ENCODE measurements at regions not wholly inside any gene's neighbourhood (a gene's known extent, or its start where the extent isn't known, plus 50 kb on each side); places are given as distances from the start of the nearest gene placed in this dataset.

DNA sequence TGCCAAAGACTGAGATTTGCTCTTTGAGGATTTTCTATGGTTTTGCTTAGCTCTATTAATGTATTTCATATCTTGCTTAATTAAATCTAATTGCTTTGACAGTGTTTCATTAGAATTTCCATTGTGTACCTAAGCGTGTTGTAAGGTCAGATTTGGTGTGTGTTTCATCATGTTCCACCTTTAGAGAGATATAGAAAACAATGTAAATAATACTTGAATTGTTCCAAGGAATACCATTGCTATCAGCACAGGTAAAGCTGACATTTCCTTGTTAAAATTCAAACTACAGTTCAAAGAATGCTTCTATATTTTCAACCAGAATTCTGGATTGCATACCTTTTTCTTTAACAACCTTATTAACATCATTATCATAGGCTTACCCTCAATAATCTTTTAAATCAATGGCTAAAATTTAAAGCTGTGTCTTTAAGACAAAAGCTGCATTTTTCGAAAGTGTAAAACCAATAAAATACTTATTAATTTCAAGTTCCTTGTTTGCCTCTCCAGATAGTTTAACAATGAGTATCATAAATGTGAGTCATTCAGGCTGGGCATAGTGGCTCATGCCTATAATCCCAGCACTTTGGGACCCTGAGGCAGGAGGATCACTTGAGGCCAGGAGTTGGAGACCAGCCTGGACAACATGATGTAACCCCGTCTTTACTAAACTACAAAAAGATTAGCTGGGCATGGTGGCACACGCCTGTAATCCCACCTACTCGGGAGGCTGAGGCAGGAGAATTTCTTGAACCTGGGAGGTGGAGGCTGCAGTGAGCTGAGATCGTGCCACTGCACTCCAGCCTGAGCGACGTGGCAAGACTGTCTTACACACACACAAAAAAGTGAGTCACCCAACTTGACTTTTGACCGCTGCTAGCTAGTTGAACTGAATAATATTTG lies 188.0 kb upstream of the PKDCC start:
- TF ChIP-seq, protein P1, sequence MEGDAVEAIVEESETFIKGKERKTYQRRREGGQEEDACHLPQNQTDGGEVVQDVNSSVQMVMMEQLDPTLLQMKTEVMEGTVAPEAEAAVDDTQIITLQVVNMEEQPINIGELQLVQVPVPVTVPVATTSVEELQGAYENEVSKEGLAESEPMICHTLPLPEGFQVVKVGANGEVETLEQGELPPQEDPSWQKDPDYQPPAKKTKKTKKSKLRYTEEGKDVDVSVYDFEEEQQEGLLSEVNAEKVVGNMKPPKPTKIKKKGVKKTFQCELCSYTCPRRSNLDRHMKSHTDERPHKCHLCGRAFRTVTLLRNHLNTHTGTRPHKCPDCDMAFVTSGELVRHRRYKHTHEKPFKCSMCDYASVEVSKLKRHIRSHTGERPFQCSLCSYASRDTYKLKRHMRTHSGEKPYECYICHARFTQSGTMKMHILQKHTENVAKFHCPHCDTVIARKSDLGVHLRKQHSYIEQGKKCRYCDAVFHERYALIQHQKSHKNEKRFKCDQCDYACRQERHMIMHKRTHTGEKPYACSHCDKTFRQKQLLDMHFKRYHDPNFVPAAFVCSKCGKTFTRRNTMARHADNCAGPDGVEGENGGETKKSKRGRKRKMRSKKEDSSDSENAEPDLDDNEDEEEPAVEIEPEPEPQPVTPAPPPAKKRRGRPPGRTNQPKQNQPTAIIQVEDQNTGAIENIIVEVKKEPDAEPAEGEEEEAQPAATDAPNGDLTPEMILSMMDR (IDR thresholded peaks at IDR 0.05; ENCODE audit: insufficient read depth, low read length), result no peak
- TF ChIP-seq GABPA (IDR thresholded peaks at IDR 0.05; ENCODE audit: low read depth), result no peak
- TF ChIP-seq POLR2AphosphoS5 (IDR thresholded peaks at IDR 0.05; ENCODE audit: low read depth), result no peak
- TF ChIP-seq, protein P2, sequence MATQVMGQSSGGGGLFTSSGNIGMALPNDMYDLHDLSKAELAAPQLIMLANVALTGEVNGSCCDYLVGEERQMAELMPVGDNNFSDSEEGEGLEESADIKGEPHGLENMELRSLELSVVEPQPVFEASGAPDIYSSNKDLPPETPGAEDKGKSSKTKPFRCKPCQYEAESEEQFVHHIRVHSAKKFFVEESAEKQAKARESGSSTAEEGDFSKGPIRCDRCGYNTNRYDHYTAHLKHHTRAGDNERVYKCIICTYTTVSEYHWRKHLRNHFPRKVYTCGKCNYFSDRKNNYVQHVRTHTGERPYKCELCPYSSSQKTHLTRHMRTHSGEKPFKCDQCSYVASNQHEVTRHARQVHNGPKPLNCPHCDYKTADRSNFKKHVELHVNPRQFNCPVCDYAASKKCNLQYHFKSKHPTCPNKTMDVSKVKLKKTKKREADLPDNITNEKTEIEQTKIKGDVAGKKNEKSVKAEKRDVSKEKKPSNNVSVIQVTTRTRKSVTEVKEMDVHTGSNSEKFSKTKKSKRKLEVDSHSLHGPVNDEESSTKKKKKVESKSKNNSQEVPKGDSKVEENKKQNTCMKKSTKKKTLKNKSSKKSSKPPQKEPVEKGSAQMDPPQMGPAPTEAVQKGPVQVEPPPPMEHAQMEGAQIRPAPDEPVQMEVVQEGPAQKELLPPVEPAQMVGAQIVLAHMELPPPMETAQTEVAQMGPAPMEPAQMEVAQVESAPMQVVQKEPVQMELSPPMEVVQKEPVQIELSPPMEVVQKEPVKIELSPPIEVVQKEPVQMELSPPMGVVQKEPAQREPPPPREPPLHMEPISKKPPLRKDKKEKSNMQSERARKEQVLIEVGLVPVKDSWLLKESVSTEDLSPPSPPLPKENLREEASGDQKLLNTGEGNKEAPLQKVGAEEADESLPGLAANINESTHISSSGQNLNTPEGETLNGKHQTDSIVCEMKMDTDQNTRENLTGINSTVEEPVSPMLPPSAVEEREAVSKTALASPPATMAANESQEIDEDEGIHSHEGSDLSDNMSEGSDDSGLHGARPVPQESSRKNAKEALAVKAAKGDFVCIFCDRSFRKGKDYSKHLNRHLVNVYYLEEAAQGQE (IDR thresholded peaks at IDR 0.05; ENCODE audit: insufficient replicate concordance, low read depth), result no peak
- no peak for TF ChIP-seq SPI1 (IDR thresholded peaks at IDR 0.05; ENCODE audit: borderline replicate concordance, low read depth)

Data from HL-60 (cell line).